CD4-positive, alpha-beta T cell treated with Interleukin-4 for 4 hours (primary cell): ENCODE measurements at regions not wholly inside any gene's neighbourhood (a gene's known extent, or its start where the extent isn't known, plus 50 kb on each side); places are given as distances from the start of the nearest gene placed in this dataset.

Source experiments
- DNase-seq: peaks from one replicate; pipeline ENCODE4 v3.0.0-alpha.2; 2020

- no peak for DNase-seq
Observed at GRCh38 chr4:176843710-176844109, 51.0 kb upstream of the VEGFC start.

GRCh38 chr4:176844448-176844847 is 51.7 kb upstream of the VEGFC start:
- no peak for DNase-seq

- DNase-seq: no peak
Observed at GRCh38 chr4:176845636-176846035, 52.9 kb upstream of the VEGFC start.

GRCh38 chr4:176849076-176849475 is 56.4 kb upstream of the VEGFC start:
- no peak for DNase-seq

GRCh38 chr4:176850436-176850835 is 57.7 kb upstream of the VEGFC start:
- DNase-seq: no peak

GRCh38 chr4:176856421-176856820 is 63.7 kb upstream of the VEGFC start:
- DNase-seq: no peak

GRCh38 chr4:176858839-176859238 is 66.1 kb upstream of the VEGFC start:
- no peak for DNase-seq

- DNase-seq: no peak
Observed at GRCh38 chr4:176864238-176864637, 71.5 kb upstream of the VEGFC start.

- no peak for DNase-seq
Observed at GRCh38 chr4:176868676-176869075, 76.0 kb upstream of the VEGFC start.

GRCh38 chr4:176872461-176872860 is 79.7 kb upstream of the VEGFC start:
- DNase-seq: no peak

GRCh38 chr4:176874721-176875445 is 82.2 kb upstream of the VEGFC start:
- DNase-seq: no peak

GRCh38 chr4:176875446-176875930 is 82.8 kb upstream of the VEGFC start:
- no peak for DNase-seq

- DNase-seq: no peak
Observed at GRCh38 chr4:176879380-176880116, 86.8 kb upstream of the VEGFC start.

GRCh38 chr4:176882206-176882605 is 89.5 kb upstream of the VEGFC start:
- no peak for DNase-seq

- no peak for DNase-seq
Observed at GRCh38 chr4:176883108-176883550, 90.4 kb upstream of the VEGFC start.

- DNase-seq: no peak
Observed at GRCh38 chr4:176883681-176884418, 91.1 kb upstream of the VEGFC start.

- DNase-seq: no peak
Observed at GRCh38 chr4:176885224-176885623, 92.5 kb upstream of the VEGFC start.

- DNase-seq: no peak
Observed at GRCh38 chr4:176886135-176886534, 93.4 kb upstream of the VEGFC start.

- no peak for DNase-seq
Observed at GRCh38 chr4:176889776-176890175, 97.1 kb upstream of the VEGFC start.

- DNase-seq: no peak
Observed at GRCh38 chr4:176894498-176894897, 101.8 kb upstream of the VEGFC start.

GRCh38 chr4:176896211-176896610 is 103.5 kb upstream of the VEGFC start:
- no peak for DNase-seq

GRCh38 chr4:176897226-176897625 is 104.5 kb upstream of the VEGFC start:
- no peak for DNase-seq

- DNase-seq: no peak
Observed at GRCh38 chr4:176898791-176899190, 106.1 kb upstream of the VEGFC start.
